GM18951 (cell line): ENCODE measurements at regions not wholly inside any gene's neighbourhood (a gene's known extent, or its start where the extent isn't known, plus 50 kb on each side); places are given as distances from the start of the nearest gene placed in this dataset.
"Not testable (repeated sequence)": the region's sequence is repeated elsewhere in the genome, so short reads cannot be mapped to it uniquely, and the experiment has no call there.

Source experiments
- POLR2A ChIP-seq: IDR thresholded peaks from 4 replicates; pipeline ENCODE4 v1.6.1; 2011; ENCODE audit warnings: mild to moderate bottlenecking; ENCODE audit not compliant: insufficient read length, insufficient read depth; ENCODE audit errors: extremely low read depth
- in situ Hi-C: fragments of 300-500 bp; cut with MboI; formaldehyde crosslinking; loops from one replicate; pipeline ENCODE4 v1.12.0; 2022; ENCODE audit warnings: low sequenced_read_pairs, mixed read lengths, inconsistent platforms; ENCODE audit not compliant: unreplicated experiment

- in situ Hi-C loops, result no loop called here
- TF ChIP-seq POLR2A, result no peak
These were observed 58.7 kb downstream of the EDN1 start for GRCh38 chr6:12348530-12349511.

GRCh38 chr6:12350644-12351170, 60.5 kb downstream of the EDN1 start:
- in situ Hi-C loops, result no loop called here
- TF ChIP-seq POLR2A, result no peak

GRCh38 chr6:12351672-12352071, 61.5 kb downstream of the EDN1 start:
- in situ Hi-C loops, result no loop called here
- TF ChIP-seq POLR2A, result no peak

DNA sequence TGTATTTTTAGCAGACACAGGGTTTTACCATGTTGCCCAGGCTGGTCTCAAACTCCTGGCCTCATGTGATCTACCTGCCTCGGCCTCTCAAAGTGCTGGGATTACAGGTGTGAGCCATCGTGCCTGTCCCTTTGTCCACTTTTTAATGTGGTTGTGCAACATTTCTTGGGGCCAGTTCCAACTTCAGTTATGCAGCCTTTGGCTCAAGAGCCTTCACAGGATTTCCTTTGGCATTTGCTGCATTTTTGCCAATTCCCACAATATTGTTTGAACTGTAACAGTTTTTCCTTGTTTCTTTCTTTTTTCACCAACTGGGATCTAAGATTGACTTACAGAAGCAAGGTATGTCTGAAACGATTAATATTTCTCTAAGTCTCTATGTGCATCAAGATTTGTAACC, 63.6 kb downstream of the EDN1 start:
- in situ Hi-C loops, result no loop called here
- TF ChIP-seq POLR2A, result no peak

- in situ Hi-C loops, result no loop called here
- TF ChIP-seq POLR2A, result no peak
These were observed 64.3 kb downstream of the EDN1 start for GRCh38 chr6:12354499-12354898.

GRCh38 chr6:12355354-12355753, 65.2 kb downstream of the EDN1 start:
- in situ Hi-C loops, result no loop called here
- no peak for TF ChIP-seq POLR2A

DNA sequence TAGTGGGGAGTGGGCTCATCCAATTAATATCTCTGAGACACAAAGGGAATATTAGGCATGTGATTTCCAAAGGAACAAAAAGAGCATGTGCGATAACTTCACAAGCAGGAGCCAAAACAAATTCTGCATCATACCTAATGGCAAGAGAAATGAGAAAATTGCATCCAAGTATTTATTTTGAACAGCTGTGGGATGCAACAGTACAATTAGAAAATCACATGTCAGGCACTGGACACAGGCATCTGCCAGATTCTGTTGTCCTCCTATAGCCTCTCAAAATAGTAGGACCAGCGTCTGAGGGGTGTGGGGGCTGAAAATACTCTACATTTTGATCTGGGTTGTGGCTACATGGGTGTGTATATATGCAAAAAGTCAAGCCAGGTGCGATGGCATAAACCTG, 66.3 kb downstream of the EDN1 start:
- TF ChIP-seq POLR2A, result no peak
- in situ Hi-C loops, result no loop called here

GRCh38 chr6:12356983-12357972, 67.1 kb downstream of the EDN1 start:
- in situ Hi-C loops, result no loop called here
- TF ChIP-seq POLR2A, result peak; percentile 29

DNA sequence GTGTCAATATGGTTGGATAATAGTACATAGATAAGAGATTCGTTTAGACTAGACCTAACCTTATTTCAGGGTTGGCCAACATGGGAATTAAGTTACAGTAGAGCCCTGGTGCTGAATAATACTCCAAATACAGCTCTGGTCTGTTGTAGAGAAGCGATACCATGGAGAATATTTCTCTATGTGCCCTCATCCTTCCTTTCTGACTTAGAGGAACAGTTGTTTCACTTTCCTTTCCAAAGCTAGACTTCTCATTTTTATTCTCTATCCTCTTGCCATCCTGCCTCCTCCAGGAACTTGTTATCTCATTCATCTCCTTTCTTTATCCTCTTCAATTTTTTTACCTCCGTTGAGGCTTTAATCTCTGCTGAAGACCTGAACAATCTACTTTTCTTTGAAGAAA, 68.9 kb downstream of the EDN1 start:
- in situ Hi-C loops, result no loop called here
- no peak for TF ChIP-seq POLR2A

GRCh38 chr6:12361042-12361765, 71.0 kb downstream of the EDN1 start:
- in situ Hi-C loops, result no loop called here
- TF ChIP-seq POLR2A, result no peak

DNA sequence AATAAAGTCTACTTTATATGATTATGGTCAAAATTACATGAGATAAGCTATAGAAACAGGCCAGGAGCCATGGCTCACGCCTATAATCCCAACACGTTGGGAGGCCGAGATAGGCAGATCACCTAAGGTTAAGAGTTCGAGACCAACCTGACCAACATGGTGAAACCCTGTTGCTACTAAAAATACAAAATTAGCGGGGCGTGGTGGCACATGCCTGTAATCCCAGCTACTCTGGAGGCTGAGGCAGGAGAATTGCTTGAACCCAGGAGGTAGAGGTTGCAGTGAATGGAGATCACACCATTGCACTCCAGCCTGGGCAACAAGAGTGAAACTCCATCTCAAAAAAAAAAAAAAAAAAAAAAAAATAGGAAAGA, 73.1 kb downstream of the EDN1 start:
- in situ Hi-C loops, result not testable (repeated sequence)

DNA sequence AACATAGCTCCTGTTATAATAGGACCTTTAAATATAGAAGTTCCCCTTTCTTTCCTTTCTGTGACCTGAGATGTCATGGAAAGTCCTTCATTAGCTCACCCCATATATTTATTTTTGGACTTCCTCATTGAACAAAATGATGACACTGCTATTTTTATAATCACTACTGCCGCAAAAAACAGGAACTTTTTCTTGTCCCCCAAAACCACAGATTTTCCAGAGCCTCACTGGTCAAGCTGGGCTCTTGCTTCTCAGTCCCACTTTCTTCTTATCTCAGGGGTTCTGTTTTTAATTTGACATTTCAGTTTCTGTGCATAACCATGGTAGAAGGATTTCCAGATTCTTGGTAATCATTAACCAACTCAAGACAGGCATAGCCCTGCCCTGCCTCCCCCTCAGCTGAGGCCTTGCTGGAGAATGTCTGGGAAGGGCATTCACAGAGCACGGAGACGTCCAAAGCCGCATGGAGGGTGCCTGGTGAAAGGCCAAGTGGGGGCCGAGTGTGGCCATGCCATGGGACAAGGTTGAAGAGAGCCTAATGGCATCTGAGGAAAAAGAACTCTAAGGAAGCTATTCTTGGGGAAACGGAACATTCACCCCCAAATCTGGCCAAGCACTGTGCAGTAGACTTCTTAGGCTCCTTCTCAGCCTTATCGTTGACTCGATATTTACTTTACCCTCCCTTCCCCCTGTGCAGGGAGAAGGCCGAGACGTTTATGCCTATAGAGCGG, 73.7 kb downstream of the EDN1 start:
- no peak for TF ChIP-seq POLR2A
- in situ Hi-C loops, result no loop called here

DNA sequence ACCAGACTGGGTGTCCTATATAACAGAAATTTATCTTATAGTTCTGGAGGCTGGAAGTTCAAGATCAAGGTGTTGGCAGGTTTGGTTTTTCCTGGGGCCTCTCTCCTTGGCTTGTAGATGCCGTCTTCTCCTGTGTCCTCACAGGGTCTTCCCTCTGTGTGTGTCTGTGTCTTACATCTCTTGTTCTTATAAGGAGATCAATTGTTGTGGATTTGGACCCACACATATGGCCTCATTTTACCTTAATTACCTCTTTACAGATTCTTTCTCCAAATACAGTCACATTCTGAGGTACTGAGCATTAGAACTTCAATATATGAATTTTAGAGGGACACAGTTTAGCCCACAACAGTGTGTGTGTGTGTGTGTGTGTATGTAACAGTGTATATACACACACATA, 74.5 kb downstream of the EDN1 start:
- no peak for TF ChIP-seq POLR2A

More for the DNA sequence above, 74.5 kb downstream of the EDN1 start:
- in situ Hi-C loops, result no loop called here
